ENCODE measurements at regions not wholly inside any gene's neighbourhood (a gene's known extent, or its start where the extent isn't known, plus 50 kb on each side); places are given as distances from the start of the nearest gene placed in this dataset.

GRCh38 chr7:73974948-73975926 is 52.7 kb upstream of the ELN start:
- TF ChIP-seq CTCF (conservative IDR thresholded peaks at IDR 0.05; ENCODE audit: low read depth, low read length) (no peak), POLR2A (IDR thresholded peaks at IDR 0.05; ENCODE audit: low read depth, low read length) (no peak), FOS (IDR thresholded peaks at IDR 0.05; ENCODE audit: low read depth, low read length) (no peak), SMC3 (IDR thresholded peaks at IDR 0.05; ENCODE audit: low read depth, low read length) (no peak), RFX5 (IDR thresholded peaks at IDR 0.05; ENCODE audit: low read depth, low read length) (no peak), MAFK (IDR thresholded peaks at IDR 0.05; ENCODE audit: low read depth, low read length) (no peak), MXI1 (IDR thresholded peaks at IDR 0.05; ENCODE audit: borderline replicate concordance, low read depth, low read length) (no peak), RAD21 (IDR thresholded peaks at IDR 0.05; ENCODE audit: low read length) (no peak), CHD1 (IDR thresholded peaks at IDR 0.05; ENCODE audit: low read depth, low read length) (no peak), CEBPB (IDR thresholded peaks at IDR 0.05; ENCODE audit: low read depth, low read length) (no peak), BHLHE40 (IDR thresholded peaks at IDR 0.05; ENCODE audit: low read depth, low read length) (no peak), NFE2L2 (IDR thresholded peaks at IDR 0.05; ENCODE audit: low read depth, low read length) (no peak)
- TF ChIP-seq, protein P1, sequence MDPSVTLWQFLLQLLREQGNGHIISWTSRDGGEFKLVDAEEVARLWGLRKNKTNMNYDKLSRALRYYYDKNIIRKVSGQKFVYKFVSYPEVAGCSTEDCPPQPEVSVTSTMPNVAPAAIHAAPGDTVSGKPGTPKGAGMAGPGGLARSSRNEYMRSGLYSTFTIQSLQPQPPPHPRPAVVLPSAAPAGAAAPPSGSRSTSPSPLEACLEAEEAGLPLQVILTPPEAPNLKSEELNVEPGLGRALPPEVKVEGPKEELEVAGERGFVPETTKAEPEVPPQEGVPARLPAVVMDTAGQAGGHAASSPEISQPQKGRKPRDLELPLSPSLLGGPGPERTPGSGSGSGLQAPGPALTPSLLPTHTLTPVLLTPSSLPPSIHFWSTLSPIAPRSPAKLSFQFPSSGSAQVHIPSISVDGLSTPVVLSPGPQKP (IDR thresholded peaks at IDR 0.05; ENCODE audit: borderline replicate concordance, low read depth, low read length): no peak
- TF ChIP-seq, protein P2, sequence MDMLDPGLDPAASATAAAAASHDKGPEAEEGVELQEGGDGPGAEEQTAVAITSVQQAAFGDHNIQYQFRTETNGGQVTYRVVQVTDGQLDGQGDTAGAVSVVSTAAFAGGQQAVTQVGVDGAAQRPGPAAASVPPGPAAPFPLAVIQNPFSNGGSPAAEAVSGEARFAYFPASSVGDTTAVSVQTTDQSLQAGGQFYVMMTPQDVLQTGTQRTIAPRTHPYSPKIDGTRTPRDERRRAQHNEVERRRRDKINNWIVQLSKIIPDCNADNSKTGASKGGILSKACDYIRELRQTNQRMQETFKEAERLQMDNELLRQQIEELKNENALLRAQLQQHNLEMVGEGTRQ (IDR thresholded peaks at IDR 0.05; ENCODE audit: low read depth, low read length): no peak

Data from IMR-90 (cell line).